ENCODE measurements at regions not wholly inside any gene's neighbourhood (a gene's known extent, or its start where the extent isn't known, plus 50 kb on each side); places are given as distances from the start of the nearest gene placed in this dataset.

GRCh38 chr10:25661632-25662031 lies 272.4 kb upstream of the MYO3A start:
- DNase-seq: no peak

- no peak for DNase-seq
Observed at GRCh38 chr10:25666276-25666675, 267.8 kb upstream of the MYO3A start.

GRCh38 chr10:25675204-25675603 lies 258.8 kb upstream of the MYO3A start:
- no peak for DNase-seq

- no peak for DNase-seq
Observed at GRCh38 chr10:25675615-25676014, 258.4 kb upstream of the MYO3A start.

GRCh38 chr10:25678220-25678619 lies 255.8 kb upstream of the MYO3A start:
- no peak for DNase-seq

- DNase-seq: no peak
Observed at GRCh38 chr10:25678666-25679065, 255.4 kb upstream of the MYO3A start.

DNA sequence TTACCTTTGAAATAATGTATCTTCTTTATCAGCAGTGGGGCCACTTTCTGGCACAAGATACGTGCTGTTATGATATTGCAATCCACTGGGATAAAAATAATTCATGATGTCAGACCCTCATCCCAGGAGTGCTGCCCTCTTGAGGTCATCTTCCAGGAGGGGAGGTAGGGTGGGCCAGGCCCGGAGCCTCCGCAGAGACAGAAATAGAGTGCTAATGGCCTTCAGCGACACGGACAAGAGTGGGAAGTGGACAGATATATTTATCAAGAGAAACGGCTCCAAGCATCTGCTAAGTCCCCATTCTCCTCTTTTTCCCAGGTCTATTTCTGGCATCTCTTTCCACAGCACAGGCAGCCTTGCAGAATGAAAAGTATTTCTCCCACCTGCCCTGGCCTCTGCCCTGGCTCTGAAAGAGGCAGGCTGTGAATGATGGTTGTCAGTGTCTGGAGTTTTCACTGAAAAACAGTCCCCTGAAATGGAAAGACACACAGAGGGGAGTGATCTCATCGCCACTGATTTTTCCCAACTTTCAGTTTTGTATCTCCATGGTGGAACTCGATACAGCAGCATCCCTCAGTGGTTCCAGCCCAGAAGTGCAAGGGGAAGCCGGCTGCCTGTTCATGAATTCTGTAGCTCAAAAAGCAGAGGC lies 251.7 kb upstream of the MYO3A start:
- DNase-seq: no peak

GRCh38 chr10:25683344-25683743 lies 250.7 kb upstream of the MYO3A start:
- DNase-seq: no peak

- no peak for DNase-seq
Observed at GRCh38 chr10:25687521-25687920, 246.5 kb upstream of the MYO3A start.

DNA sequence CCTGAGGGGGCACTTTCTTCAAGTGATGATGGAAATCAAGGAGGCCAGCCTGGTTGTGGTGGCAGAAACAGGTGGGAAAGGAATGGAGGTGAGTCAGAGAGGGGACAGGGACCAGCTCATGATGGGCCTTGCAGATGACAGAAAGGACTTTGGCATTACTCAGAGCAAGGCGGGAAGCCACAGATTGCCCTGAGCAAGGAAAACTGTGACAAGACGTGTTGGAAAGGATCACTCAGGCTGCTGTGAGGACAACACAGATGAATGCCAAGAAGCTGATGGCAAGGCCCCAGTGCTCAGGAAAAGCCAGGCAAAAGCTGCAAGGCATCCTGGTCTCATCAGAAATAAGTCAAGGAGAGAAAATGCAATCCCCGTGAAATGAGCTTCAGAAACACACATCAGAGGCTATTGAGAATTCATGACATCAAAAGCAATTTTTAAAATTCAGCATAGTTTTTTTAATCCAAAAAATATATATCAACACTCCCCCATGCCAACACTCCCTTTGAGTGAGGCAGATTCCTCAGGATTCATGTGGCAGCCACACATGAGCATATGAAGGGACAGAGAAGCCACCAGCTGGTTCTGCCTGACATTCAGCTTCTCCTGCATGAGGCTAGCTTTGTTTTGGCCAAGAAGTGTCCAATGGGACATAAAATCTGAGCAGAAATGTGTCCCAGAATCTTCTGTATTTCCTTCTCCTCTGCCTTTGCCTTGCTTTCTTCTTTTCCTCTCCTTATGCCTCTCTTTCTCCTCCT lies 244.5 kb upstream of the MYO3A start:
- no peak for DNase-seq

GRCh38 chr10:25692761-25693160 lies 241.3 kb upstream of the MYO3A start:
- DNase-seq: no peak

DNA sequence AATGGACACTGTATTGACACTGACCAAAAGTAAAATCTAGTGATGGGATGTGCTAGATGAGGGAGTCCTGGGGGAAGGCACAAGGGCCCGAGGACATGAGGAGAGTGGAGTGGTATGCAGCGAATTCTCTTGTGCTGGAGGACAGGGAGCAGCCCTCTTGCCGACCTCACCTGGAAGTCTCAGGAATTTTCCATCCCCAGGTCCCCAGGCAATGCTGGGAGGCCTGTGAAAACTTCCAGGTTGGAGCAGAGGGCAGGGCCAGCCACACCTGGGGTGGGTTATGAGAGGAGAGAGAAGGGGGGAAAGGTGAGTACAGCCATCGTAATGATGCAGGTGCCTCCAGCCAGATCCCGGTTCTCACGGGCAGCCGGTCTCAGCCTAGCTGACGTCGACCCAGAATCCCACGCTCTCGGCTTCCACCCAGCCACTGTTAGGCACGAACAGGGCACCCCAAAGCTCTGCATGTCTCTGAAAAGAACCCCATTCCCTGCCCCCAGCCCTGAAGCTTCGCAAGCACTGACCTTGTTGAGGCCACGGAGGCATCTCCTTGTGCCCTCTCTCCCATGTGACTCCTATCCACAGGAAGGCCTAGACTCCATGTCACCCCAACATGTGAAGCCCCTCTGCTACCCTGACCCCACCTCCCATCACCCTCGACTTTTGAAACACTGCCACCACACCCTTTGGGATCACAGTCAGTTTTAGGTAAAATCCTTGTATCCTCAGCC lies 239.7 kb upstream of the MYO3A start:
- no peak for DNase-seq

- DNase-seq: no peak
Observed at GRCh38 chr10:25694971-25695370, 239.1 kb upstream of the MYO3A start.

DNA sequence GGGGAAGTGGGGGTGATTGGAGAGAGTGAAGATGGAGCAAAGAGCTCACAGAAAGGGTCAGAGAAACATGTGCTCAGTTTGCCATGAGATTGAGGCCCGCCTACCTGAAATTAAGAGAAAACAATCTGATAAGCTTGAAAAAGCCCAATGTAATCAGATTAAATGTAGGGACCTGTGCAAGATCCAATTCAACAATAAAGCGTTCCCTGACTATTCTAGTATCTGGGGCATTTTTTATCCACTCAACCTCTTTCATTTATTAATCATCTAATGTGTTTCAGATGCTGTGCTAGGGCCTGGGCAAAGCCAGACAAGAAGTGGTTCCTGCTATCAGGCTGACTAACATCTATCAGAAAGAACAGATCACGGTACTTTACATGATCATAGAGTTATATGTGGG lies 238.4 kb upstream of the MYO3A start:
- no peak for DNase-seq

DNA sequence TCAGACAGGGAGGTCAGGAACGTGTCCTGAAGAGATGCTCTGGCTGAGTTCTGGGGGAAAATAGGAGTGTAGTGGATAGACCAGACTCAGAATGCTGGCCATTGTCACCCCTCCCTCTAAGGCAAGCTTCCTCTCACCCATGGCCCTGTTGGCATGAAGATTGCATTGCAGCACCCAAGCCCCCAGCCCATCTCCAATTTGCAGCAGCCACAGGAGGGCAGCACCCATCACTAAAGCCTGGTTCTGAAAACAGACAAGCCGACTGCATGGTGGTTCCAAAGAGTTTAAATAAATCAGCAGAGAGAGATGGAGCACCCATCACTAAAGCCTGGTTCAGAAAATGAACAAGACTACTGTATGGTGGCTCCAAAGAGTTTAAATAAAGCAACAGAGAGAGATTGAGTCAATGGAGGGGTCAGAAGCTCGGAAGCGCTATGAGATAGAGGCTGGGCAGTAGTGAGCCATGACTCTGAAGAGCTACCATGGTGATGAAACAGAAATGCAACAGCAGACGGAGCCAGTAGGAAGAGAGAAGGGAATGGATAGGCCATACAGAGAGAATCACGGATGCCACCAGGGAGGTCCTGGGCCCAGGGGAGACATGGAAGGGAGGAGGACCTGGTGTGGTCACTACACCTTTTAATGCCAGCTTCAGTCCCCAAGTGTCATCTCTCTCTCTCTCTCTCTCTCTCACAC lies 237.9 kb upstream of the MYO3A start:
- no peak for DNase-seq

DNA sequence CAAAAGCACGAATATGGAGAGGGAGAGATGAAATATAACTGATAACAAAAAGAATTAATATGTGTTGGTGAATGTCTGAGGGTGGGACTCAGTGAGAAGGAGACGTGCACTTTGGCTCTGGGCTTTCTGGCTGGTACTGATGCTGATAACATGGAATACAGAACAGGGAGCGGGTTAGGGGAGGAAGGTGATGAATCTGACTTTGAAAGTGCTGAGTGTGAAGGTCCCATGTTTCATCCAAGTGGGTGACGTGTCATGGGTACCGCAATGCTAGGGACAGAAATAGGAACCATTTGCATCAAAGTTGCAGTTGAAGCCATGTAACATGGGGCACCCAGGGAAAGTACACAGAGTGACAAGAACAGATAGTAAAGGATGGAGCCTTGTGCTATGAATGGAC lies 236.6 kb upstream of the MYO3A start:
- DNase-seq: no peak

GRCh38 chr10:25698638-25699037 lies 235.4 kb upstream of the MYO3A start:
- no peak for DNase-seq

- no peak for DNase-seq
Observed at GRCh38 chr10:25699631-25700030, 234.4 kb upstream of the MYO3A start.

DNA sequence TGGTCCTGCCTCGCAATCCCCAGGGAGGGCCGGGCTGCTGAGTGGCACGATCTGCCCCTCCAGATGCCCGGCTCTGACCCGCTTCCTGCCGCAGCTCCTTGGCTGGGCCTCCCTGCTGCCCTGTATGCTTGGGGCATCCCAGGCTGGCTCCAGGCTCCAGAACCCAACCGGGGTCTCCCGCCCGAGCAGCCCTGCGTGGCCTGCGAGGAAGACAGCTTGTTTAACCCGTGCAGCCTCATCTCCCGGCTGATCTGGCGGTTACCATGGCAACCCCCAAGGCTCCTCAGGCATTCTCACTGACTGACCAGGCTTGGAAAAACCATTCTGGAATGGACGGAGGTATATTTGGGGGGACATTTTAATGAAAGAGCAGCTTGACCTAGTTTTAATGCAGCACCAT lies 232.4 kb upstream of the MYO3A start:
- no peak for DNase-seq

DNA sequence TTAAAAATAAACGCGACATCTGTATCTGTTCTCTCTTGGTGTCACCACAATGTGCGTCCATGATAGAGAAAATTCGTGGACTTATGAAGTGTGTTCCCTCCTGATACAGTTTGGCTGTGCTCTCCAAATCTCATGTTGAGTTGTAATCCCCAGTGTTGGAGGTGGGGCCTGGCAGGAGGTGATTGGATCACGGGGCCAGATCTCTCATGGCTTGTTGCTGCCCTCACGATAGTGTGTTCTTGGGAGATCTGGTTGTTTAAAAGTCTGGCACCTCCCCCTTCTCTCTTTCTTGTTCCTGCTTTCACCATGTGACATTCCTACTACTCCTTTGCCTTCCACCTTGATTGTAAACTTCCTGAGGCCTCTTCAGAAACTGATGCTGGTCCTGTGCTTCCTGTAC lies 229.4 kb upstream of the MYO3A start:
- DNase-seq: no peak

DNA sequence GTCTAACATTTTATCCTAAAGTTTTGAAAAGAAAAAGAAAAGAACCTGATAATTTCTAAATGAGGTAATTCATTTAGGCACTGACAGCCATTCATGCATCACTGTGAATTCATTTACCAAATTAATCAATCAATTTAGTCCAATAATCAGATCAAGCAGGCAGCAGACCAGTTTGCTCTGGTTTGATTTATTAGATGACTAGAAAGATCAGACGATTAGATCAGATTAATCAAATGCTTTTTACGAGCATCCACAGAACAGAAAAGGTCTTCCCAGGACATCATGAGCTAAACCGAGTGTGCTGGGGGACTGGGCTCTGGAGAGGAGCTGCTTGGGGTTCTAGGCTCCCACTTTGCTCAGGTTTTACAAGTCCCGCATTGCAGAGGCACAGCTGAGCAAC lies 226.5 kb upstream of the MYO3A start:
- DNase-seq: no peak

DNA sequence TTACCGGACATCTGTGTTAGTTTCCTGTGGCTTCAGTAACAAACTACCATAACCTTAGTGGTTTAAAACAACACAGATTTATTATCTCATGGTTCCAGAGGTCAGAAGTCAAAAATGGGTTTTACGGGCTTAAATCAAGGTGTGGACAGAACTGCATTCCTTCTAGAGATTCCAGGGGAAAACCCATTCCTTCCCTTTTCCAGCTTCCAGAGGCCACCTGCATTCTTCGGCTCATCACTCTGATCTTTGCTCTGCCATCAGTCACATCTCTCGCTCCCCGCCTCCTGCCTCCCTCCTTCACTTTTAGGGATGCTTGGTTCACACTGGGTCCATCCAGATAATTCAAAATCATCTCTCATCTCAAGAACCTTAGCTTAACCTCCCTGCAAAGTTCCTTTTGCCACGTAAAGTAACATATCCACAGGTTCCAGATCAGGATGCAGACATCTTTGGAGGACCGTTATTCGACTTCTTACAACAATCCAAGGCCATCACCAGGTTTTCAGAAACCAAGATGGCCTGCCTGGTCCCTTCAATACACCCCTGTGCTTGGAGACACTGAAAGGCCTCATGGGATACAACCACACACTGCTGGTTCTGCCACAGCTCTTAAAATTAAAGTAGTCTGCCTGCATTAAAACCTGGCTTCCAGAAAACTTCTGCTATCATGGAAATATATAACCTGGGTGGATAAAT lies 225.9 kb upstream of the MYO3A start:
- no peak for DNase-seq

DNA sequence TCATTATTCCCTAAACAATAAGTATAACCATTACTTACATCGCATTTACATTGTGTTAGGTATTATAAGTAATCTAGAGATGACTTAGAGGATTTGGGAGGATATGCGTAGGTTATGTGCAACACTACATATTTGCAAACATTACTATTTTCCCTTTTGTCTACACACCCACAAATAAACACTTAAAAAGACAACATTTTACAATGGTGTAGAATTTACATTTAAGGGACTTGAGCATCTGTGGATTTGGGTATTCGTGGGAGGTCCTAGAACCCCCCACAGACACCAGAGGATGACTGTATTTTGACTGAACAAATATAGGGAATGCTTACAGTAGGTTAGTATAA lies 220.2 kb upstream of the MYO3A start:
- DNase-seq: no peak
